Karpas-422 (cell line): ENCODE measurements at regions not wholly inside any gene's neighbourhood (a gene's known extent, or its start where the extent isn't known, plus 50 kb on each side); places are given as distances from the start of the nearest gene placed in this dataset.

Source experiments
- DNase-seq: peaks from one replicate; pipeline ENCODE4 v3.0.0-alpha.2; 2015
- H2AFZ ChIP-seq: fragments of 200-600 bp; sonication (generic); 2 replicates; pipeline ENCODE4 v1.6.1; 2014; ENCODE audit warnings: antibody characterized with exemption, low read length, mixed read lengths
- H3K27ac ChIP-seq: fragments of 200-600 bp; sonication (generic); 2 replicates; pipeline ENCODE4 v1.5.1; 2014; ENCODE audit warnings: mild to moderate bottlenecking, low read length, moderate library complexity
- H3K27me3 ChIP-seq: fragments of 200-600 bp; sonication (generic); 2 replicates; pipeline ENCODE4 v1.6.1; 2014; ENCODE audit warnings: low read length, mixed read lengths
- H3K36me3 ChIP-seq: fragments of 200-600 bp; sonication (generic); 2 replicates; pipeline ENCODE4 v1.6.1; 2014; ENCODE audit warnings: low read length, mixed read lengths; ENCODE audit not compliant: insufficient read depth
- H3K4me1 ChIP-seq: fragments of 200-600 bp; sonication (generic); 2 replicates; pipeline ENCODE4 v1.6.1; 2014; ENCODE audit warnings: mild to moderate bottlenecking, low read length, mixed read lengths
- H3K4me2 ChIP-seq: fragments of 200-600 bp; sonication (generic); 2 replicates; pipeline ENCODE4 v1.6.1; 2014; ENCODE audit warnings: low read length, low read depth, mild to moderate bottlenecking; ENCODE audit not compliant: poor library complexity, severe bottlenecking
- H3K4me3 ChIP-seq: fragments of 200-600 bp; sonication (generic); 2 replicates; pipeline ENCODE4 v1.5.1; 2014; ENCODE audit warnings: mild to moderate bottlenecking, antibody characterized with exemption, low read length, mixed read lengths
- H3K79me2 ChIP-seq: fragments of 200-600 bp; sonication (generic); 2 replicates; pipeline ENCODE4 v1.6.1; 2014; ENCODE audit warnings: mild to moderate bottlenecking, low read length, mixed read lengths
- H3K9ac ChIP-seq: fragments of 200-600 bp; sonication (generic); 2 replicates; pipeline ENCODE4 v1.6.0; 2014; ENCODE audit warnings: low read length
- H3K9me2 ChIP-seq: fragments of 200-600 bp; sonication (generic), shearing (Covaris generic); replicated peaks from 2 replicates; pipeline ENCODE4 v1.6.0; 2014; ENCODE audit warnings: mild to moderate bottlenecking, low read length, moderate library complexity; ENCODE audit not compliant: insufficient read depth
- H3K9me3 ChIP-seq: fragments of 300-700, 200-600 bp; sonication (generic); 2 replicates; pipeline ENCODE4 v1.6.1; 2014; ENCODE audit warnings: low read length, mixed read lengths
- H4K20me1 ChIP-seq: fragments of 200-600 bp; sonication (generic); 2 replicates; pipeline ENCODE4 v1.6.1; 2014; ENCODE audit warnings: mild to moderate bottlenecking, antibody characterized with exemption, low read length, low read depth; ENCODE audit not compliant: insufficient read depth

DNA sequence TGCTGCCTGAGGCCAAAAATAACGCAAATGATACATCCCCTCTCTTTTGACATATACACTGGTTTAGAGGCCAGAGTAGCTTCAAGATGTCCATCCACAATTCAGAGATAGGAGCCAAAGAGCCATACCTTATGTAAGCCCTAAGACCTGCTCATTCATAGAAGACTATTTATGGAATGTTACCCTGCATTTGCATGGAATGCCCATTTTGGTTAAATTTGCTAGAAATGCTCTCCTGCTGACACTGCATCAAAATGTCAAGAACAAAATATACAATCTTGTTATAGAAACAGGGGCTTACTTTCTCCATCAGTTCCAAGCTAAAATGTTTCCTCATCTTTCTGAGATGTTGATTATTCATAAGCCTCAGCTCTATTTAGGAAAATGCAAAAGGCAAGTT lies 183.3 kb upstream of the CDKN3 start:
- no peaks in the 10 kb centered on the region for H3K4me1 ChIP-seq
- no peak overlapping the region for H3K4me3 ChIP-seq
- no peaks in the 10 kb centered on the region for H3K9me2 ChIP-seq
- H4K20me1 ChIP-seq, result no peaks in the 10 kb centered on the region
- no peak overlapping the region for H3K4me2 ChIP-seq
- DNase-seq, result no peak
- H3K27ac ChIP-seq, result no peak overlapping the region
- no peak overlapping the region for H3K9ac ChIP-seq
- H3K9me3 ChIP-seq, result no peaks in the 10 kb centered on the region
- no peaks in the 10 kb centered on the region for H3K79me2 ChIP-seq
- no peaks in the 10 kb centered on the region for H3K27me3 ChIP-seq
- H2AFZ ChIP-seq, result no peak overlapping the region
- no peaks in the 10 kb centered on the region for H3K36me3 ChIP-seq

GRCh38 chr14:54216827-54217226 lies 180.0 kb upstream of the CDKN3 start:
- Histone ChIP-seq H3K9me2 (no peaks in the 10 kb centered on the region), H3K4me1 (no peaks in the 10 kb centered on the region), H3K4me2 (no peak overlapping the region), H3K79me2 (no peaks in the 10 kb centered on the region), H3K27me3 (no peaks in the 10 kb centered on the region), H3K4me3 (no peak overlapping the region), H3K27ac (no peak overlapping the region), H3K9me3 (no peaks in the 10 kb centered on the region), H2AFZ (no peak overlapping the region), H3K36me3 (no peaks in the 10 kb centered on the region), H3K9ac (no peak overlapping the region), H4K20me1 (no peaks in the 10 kb centered on the region)
- no peak for DNase-seq

- Histone ChIP-seq H3K4me3 (no peak overlapping the region), H3K9ac (no peak overlapping the region), H3K4me1 (no peaks in the 10 kb centered on the region), H3K36me3 (no peaks in the 10 kb centered on the region), H3K4me2 (no peak overlapping the region), H3K27me3 (no peaks in the 10 kb centered on the region), H4K20me1 (no peaks in the 10 kb centered on the region), H3K9me3 (no peaks in the 10 kb centered on the region), H3K9me2 (no peaks in the 10 kb centered on the region), H2AFZ (no peak overlapping the region), H3K27ac (no peak overlapping the region), H3K79me2 (no peaks in the 10 kb centered on the region)
- DNase-seq, result no peak
These were observed 177.3 kb upstream of the CDKN3 start for GRCh38 chr14:54219261-54220070.

DNA sequence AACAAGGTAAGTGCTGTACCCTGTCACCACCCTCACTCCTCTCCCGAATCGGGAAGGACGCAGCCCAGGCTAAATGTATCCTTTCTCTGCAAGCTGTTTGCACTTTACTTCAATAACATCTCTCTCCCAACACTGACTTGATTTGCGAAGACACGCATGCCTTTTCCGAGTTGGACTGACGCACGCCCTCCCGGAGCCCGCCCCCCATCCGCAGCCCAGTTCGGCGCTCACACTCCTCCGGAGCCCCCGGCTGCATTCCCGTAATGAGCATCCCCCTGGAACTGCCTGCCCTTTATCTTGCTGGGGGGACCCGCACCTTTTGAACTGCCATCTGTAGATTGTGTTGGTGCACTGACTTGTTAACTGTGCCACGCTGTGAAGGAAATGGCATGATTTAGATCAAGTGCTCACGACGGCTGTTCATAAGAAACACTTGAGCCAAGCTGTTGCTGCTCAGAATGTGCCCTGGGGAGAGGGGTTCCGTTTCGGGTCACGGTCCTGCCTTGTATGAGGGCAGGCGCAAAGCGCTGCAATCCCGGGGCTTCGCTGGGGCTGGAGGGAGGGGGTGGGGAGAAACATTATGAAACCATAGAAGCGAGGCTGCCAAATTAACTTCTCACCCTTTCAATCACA lies 176.6 kb upstream of the CDKN3 start:
- no peaks in the 10 kb centered on the region for H4K20me1 ChIP-seq
- H3K4me2 ChIP-seq, result no peak overlapping the region
- no peak overlapping the region for H3K27ac ChIP-seq
- no peak overlapping the region for H3K9ac ChIP-seq
- no peak overlapping the region for H3K4me3 ChIP-seq
- H3K27me3 ChIP-seq, result no peaks in the 10 kb centered on the region
- no peaks in the 10 kb centered on the region for H3K36me3 ChIP-seq
- no peak overlapping the region for H2AFZ ChIP-seq
- H3K9me3 ChIP-seq, result no peaks in the 10 kb centered on the region
- no peak for DNase-seq
- no peaks in the 10 kb centered on the region for H3K4me1 ChIP-seq
- H3K9me2 ChIP-seq, result no peaks in the 10 kb centered on the region
- no peaks in the 10 kb centered on the region for H3K79me2 ChIP-seq

GRCh38 chr14:54220704-54221431 lies 175.9 kb upstream of the CDKN3 start:
- H3K27me3 ChIP-seq, result no peaks in the 10 kb centered on the region
- no peaks in the 10 kb centered on the region for H4K20me1 ChIP-seq
- no peak for DNase-seq
- H3K9me2 ChIP-seq, result no peaks in the 10 kb centered on the region
- no peaks in the 10 kb centered on the region for H3K36me3 ChIP-seq
- H2AFZ ChIP-seq, result no peak overlapping the region
- no peak overlapping the region for H3K4me2 ChIP-seq
- H3K9me3 ChIP-seq, result no peaks in the 10 kb centered on the region
- no peak overlapping the region for H3K9ac ChIP-seq
- H3K4me1 ChIP-seq, result no peaks in the 10 kb centered on the region
- H3K27ac ChIP-seq, result no peak overlapping the region
- no peak overlapping the region for H3K4me3 ChIP-seq
- H3K79me2 ChIP-seq, result no peaks in the 10 kb centered on the region

GRCh38 chr14:54221432-54221803 lies 175.4 kb upstream of the CDKN3 start:
- H3K79me2 ChIP-seq, result no peaks in the 10 kb centered on the region
- no peak for DNase-seq
- H3K9ac ChIP-seq, result no peak overlapping the region
- no peaks in the 10 kb centered on the region for H3K36me3 ChIP-seq
- no peaks in the 10 kb centered on the region for H3K9me3 ChIP-seq
- no peaks in the 10 kb centered on the region for H3K4me1 ChIP-seq
- no peak overlapping the region for H3K4me2 ChIP-seq
- no peak overlapping the region for H3K4me3 ChIP-seq
- H2AFZ ChIP-seq, result no peak overlapping the region
- no peaks in the 10 kb centered on the region for H3K27me3 ChIP-seq
- no peaks in the 10 kb centered on the region for H4K20me1 ChIP-seq
- no peak overlapping the region for H3K27ac ChIP-seq
- H3K9me2 ChIP-seq, result no peaks in the 10 kb centered on the region

DNA sequence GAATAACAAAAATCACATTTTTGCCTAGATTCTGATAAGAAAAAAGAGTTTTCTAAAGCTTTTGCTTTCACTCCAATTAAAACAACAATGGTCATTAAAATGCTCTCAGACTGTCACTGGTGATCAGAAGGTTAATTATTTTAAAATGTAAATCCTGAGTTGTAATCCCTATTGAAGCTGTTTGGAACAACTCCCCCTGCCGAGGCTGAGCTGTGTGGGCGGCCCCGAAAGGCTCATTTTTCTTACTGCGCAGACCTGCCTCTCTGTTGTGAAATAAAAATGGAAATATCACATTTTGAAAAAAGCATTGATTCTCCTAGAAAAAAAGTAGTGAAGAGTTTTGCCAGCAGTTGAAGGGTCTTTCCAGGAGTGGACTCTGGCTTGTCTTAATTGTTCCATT lies 174.8 kb upstream of the CDKN3 start:
- no peaks in the 10 kb centered on the region for H4K20me1 ChIP-seq
- no peak overlapping the region for H3K9ac ChIP-seq
- H2AFZ ChIP-seq, result no peak overlapping the region
- no peaks in the 10 kb centered on the region for H3K4me1 ChIP-seq
- no peak overlapping the region for H3K4me3 ChIP-seq
- H3K27ac ChIP-seq, result no peak overlapping the region
- no peaks in the 10 kb centered on the region for H3K9me2 ChIP-seq
- no peak for DNase-seq
- no peaks in the 10 kb centered on the region for H3K79me2 ChIP-seq
- no peaks in the 10 kb centered on the region for H3K9me3 ChIP-seq
- no peaks in the 10 kb centered on the region for H3K27me3 ChIP-seq
- H3K4me2 ChIP-seq, result no peak overlapping the region
- H3K36me3 ChIP-seq, result no peaks in the 10 kb centered on the region

DNA sequence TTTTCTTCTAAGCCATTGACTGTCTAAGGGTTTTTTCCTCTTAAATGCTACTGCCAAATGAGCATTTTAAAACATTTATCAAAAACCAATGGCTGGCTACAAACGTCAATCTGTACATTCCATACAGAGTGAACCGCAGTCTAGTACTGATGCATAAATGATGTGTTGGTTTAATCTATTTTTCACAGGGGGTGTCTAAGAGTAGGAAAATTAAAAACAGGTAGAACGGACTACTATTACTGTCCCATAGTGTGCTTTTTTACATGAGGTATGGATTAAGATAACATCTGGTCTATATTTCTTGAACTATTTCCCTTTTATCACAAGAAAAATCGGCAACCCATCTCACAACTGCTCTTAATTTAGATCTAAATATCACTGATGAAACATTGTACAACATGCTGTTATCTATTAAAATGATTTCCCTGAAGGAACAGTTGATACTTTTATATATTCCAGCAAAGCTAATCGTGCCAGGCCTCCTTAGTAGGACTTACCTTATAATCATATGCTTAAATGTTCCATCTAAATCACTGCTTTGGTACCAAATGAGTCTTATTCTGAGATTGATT lies 172.9 kb upstream of the CDKN3 start:
- no peaks in the 10 kb centered on the region for H4K20me1 ChIP-seq
- no peaks in the 10 kb centered on the region for H3K9me3 ChIP-seq
- DNase-seq, result no peak
- H3K27me3 ChIP-seq, result no peaks in the 10 kb centered on the region
- no peaks in the 10 kb centered on the region for H3K79me2 ChIP-seq
- no peaks in the 10 kb centered on the region for H3K9me2 ChIP-seq
- no peak overlapping the region for H2AFZ ChIP-seq
- H3K27ac ChIP-seq, result no peak overlapping the region
- H3K4me3 ChIP-seq, result no peak overlapping the region
- no peak overlapping the region for H3K4me2 ChIP-seq
- H3K4me1 ChIP-seq, result no peaks in the 10 kb centered on the region
- H3K9ac ChIP-seq, result no peak overlapping the region
- no peaks in the 10 kb centered on the region for H3K36me3 ChIP-seq
